Transverse colon (tissue), 4 donors: ENCODE measurements at regions not wholly inside any gene's neighbourhood (a gene's known extent, or its start where the extent isn't known, plus 50 kb on each side); places are given as distances from the start of the nearest gene placed in this dataset.

Experiments
- DNase-seq: peaks from one replicate; pipeline ENCODE4 v3.0.0-alpha.2; 2019
- H3K27ac ChIP-seq, 4 donors: fragments of 200-600 bp; sonication (generic); 2 replicates each; pipeline ENCODE4 v1.5.1; 2016 to 2018; ENCODE audit warnings: inconsistent platforms in 4 of 4
- H3K27me3 ChIP-seq: fragments of 200-600 bp; sonication (generic); 2 replicates; pipeline ENCODE4 v1.5.1; 2017; ENCODE audit warnings: inconsistent platforms
- H3K36me3 ChIP-seq, 4 donors: fragments of 200-600 bp; sonication (generic); 2 replicates each; pipeline ENCODE4 v1.5.1; 2017 to 2019; ENCODE audit warnings: inconsistent platforms in 4 of 4
- H3K4me1 ChIP-seq, 4 donors: fragments of 200-600 bp; sonication (generic); 2 replicates each; pipeline ENCODE4 v1.5.1; 2017 to 2020; ENCODE audit warnings: inconsistent platforms in 4 of 4
- H3K4me3 ChIP-seq, 4 donors: fragments of 200-600 bp; sonication (generic); 1 replicate in 1 of 4; 2 replicates in 3 of 4; pipeline versions ENCODE4 v1.5.1 to v1.6.1; 2017 to 2019; ENCODE audit warnings: inconsistent platforms in 4 of 4
- H3K9me3 ChIP-seq, 2 donors: fragments of 200-600 bp; sonication (generic); 2 replicates each; pipeline ENCODE4 v1.5.1; 2017 to 2019; ENCODE audit warnings: inconsistent platforms in 2 of 2
- EP300 ChIP-seq: sonication (generic); formaldehyde crosslinking; IDR thresholded peaks from one replicate; pipeline ENCODE4 v1.6.1; 2017; ENCODE audit warnings: antibody characterized with exemption, low read depth
- POLR2A ChIP-seq: fragments of 450-650 bp; IDR thresholded peaks from one replicate; pipeline ENCODE4 v1.6.1; 2016; ENCODE audit warnings: antibody characterized with exemption, mild to moderate bottlenecking, moderate library complexity
- POLR2AphosphoS5 ChIP-seq, 3 donors: sonication (generic); formaldehyde crosslinking; IDR thresholded peaks; one replicate each; pipeline ENCODE4 v1.6.1; 2016; ENCODE audit warnings: antibody characterized with exemption in 3 of 3
- WGBS, 2 donors: methylation state at CpG; one replicate each; pipeline ENCODE4 v1.1.5; 2018; ENCODE audit warnings: low coverage in 1 of 2; 5-methylcytosine and 5-hydroxymethylcytosine counted together
- in situ Hi-C, 4 donors: fragments of 200-750 bp; cut with MboI; loops; one replicate each; pipeline versions ENCODE4 v1.15.0 to v1.15.1; 2017; ENCODE audit warnings: low sequenced_read_pairs in 3 of 4, low pct_ligation_motif_present in 1 of 4, low pct_unique_long_range_greater_than_20kb in 1 of 4
- intact Hi-C: fragments of 100-400 bp; cut with DNase I; formaldehyde crosslinking; loops from one replicate; pipeline ENCODE4 v1.15.1; 2023; ENCODE audit warnings: low total_unique reads
- TF ChIP-seq, protein P1 (sequence below), 5 experiments: fragments of 200-600 bp in 3 of 5; fragments of 450-650 bp in 2 of 5; sonication (generic) in 3 of 5; IDR thresholded peaks; 1 replicate in 2 of 5; 2 replicates in 3 of 5; pipeline ENCODE4 v1.5.1; 2016 to 2017; ENCODE audit warnings: antibody characterized with exemption in 5 of 5, inconsistent platforms in 3 of 5, mild to moderate bottlenecking in 2 of 5, moderate library complexity in 1 of 5

GRCh38 chr5:123947797-123948196, 435.8 kb downstream of the CSNK1G3 start:
- no peaks in the 10 kb centered on the region for H3K9me3 ChIP-seq
- no peak for DNase-seq
- no peaks in the 10 kb centered on the region for H3K4me1 ChIP-seq
- H3K27me3 ChIP-seq, result no peaks in the 10 kb centered on the region
- 83 to 89% methylated on average over 2 of the region's 2 CpGs for WGBS, 2 donors
- in situ Hi-C loops (no loop called here), intact Hi-C loops (no loop called here)
- TF ChIP-seq, protein P1, sequence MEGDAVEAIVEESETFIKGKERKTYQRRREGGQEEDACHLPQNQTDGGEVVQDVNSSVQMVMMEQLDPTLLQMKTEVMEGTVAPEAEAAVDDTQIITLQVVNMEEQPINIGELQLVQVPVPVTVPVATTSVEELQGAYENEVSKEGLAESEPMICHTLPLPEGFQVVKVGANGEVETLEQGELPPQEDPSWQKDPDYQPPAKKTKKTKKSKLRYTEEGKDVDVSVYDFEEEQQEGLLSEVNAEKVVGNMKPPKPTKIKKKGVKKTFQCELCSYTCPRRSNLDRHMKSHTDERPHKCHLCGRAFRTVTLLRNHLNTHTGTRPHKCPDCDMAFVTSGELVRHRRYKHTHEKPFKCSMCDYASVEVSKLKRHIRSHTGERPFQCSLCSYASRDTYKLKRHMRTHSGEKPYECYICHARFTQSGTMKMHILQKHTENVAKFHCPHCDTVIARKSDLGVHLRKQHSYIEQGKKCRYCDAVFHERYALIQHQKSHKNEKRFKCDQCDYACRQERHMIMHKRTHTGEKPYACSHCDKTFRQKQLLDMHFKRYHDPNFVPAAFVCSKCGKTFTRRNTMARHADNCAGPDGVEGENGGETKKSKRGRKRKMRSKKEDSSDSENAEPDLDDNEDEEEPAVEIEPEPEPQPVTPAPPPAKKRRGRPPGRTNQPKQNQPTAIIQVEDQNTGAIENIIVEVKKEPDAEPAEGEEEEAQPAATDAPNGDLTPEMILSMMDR (IDR thresholded peaks at IDR 0.05), result no peak
- TF ChIP-seq POLR2AphosphoS5 (IDR thresholded peaks at IDR 0.05), result no peak
- no peak for TF ChIP-seq POLR2A
- TF ChIP-seq EP300, result no peak
- H3K27ac ChIP-seq, result no peak overlapping the region
- no peaks in the 10 kb centered on the region for H3K36me3 ChIP-seq
- no peak overlapping the region for H3K4me3 ChIP-seq

- Histone ChIP-seq H3K9me3 (no peaks in the 10 kb centered on the region), H3K27ac (no peak overlapping the region), H3K36me3 (no peaks in the 10 kb centered on the region), H3K27me3 (no peaks in the 10 kb centered on the region), H3K4me1 (no peaks in the 10 kb centered on the region), H3K4me3 (no peak overlapping the region)
- in situ Hi-C loops (no loop called here), intact Hi-C loops (no loop called here)
- WGBS, 2 donors, result 57 to 79% methylated on average over 1 of the region's 1 CpG
- DNase-seq, result no peak
- TF ChIP-seq EP300 (no peak), POLR2A (no peak), POLR2AphosphoS5 (IDR thresholded peaks at IDR 0.05) (no peak)
- TF ChIP-seq, protein P1 (IDR thresholded peaks at IDR 0.05), result no peak
Measured at GRCh38 chr5:123945548-123945947, 433.6 kb downstream of the CSNK1G3 start.

DNA sequence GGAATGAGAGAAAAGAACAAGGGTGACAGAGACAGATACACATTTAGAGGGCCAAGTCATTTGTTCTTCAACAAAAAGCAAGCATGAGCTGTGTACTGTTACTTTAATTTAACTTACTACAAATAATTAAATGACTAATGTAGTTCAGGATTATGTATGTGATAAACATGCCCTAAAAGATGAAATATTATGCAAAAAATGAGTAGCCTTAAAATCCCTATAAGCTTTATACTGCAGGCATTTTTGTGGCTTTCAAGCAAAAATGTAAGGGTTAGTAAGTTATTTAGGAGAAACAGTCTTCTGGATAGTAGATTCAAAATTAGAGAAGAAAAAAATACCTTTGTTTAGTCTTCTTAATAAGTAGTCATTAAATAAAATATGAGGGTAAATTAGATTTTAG, 431.2 kb downstream of the CSNK1G3 start:
- no peak for DNase-seq
- in situ Hi-C loops (no loop called here), intact Hi-C loops (no loop called here)
- no peak overlapping the region for H3K27ac ChIP-seq
- no peak overlapping the region for H3K4me3 ChIP-seq
- no peaks in the 10 kb centered on the region for H3K27me3 ChIP-seq
- no peaks in the 10 kb centered on the region for H3K36me3 ChIP-seq
- TF ChIP-seq POLR2A (no peak), POLR2AphosphoS5 (IDR thresholded peaks at IDR 0.05) (no peak)
- no peaks in the 10 kb centered on the region for H3K4me1 ChIP-seq
- H3K9me3 ChIP-seq, result no peaks in the 10 kb centered on the region

DNA sequence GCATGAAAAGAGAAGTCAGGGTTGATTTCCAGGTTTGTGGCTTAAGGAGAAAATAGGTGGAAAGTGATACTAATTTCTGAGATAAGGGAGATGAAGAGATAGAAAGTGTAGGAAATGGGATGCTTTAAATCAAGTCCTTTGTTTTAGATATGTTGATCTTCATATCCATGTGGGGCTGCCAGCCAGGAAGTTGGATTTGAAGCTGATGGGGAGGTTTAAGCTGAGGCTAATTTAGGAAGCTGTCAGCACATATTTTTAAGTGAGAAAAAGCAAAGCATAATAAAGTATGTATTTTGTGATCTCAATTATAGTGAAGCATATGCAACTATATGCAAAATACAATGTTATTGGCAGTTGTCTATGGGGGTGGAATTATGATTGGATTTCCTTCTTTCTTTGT, 428.4 kb downstream of the CSNK1G3 start:
- DNase-seq, result no peak
- Histone ChIP-seq H3K36me3 (no peaks in the 10 kb centered on the region), H3K9me3 (peaks cover 12 to 14% of the 10 kb centered on the region in 2 donors), H3K27me3 (no peaks in the 10 kb centered on the region), H3K4me1 (no peaks in the 10 kb centered on the region), H3K27ac (no peak overlapping the region), H3K4me3 (no peak overlapping the region)
- TF ChIP-seq POLR2A, result no peak
- TF ChIP-seq EP300, result no peak
- TF ChIP-seq, protein P1 (IDR thresholded peaks at IDR 0.05), result no peak
- no peak for TF ChIP-seq POLR2AphosphoS5 (IDR thresholded peaks at IDR 0.05)
- in situ Hi-C loops (no loop called here), intact Hi-C loops (no loop called here)

- WGBS, 2 donors, result 77 to 87% methylated on average over 3 to 6 of the region's 6 CpGs
- TF ChIP-seq, protein P1 (IDR thresholded peaks at IDR 0.05), result peak; percentile 59 to 64 (median 62)
- no peak for TF ChIP-seq POLR2AphosphoS5 (IDR thresholded peaks at IDR 0.05)
- no peak for TF ChIP-seq EP300
- no peak for TF ChIP-seq POLR2A
- Histone ChIP-seq H3K27ac (no peak overlapping the region), H3K9me3 (peaks cover 12 to 14% of the 10 kb centered on the region in 2 donors), H3K4me1 (no peaks in the 10 kb centered on the region), H3K36me3 (no peaks in the 10 kb centered on the region), H3K27me3 (no peaks in the 10 kb centered on the region), H3K4me3 (no peak overlapping the region)
- intact Hi-C loops, result no loop called here
- no peak for DNase-seq
- in situ Hi-C loops, result no loop called here
Measured at GRCh38 chr5:123937230-123937629, 425.3 kb downstream of the CSNK1G3 start.
